HS-5 (cell line): ENCODE measurements at regions not wholly inside any gene's neighbourhood (a gene's known extent, or its start where the extent isn't known, plus 50 kb on each side); places are given as distances from the start of the nearest gene placed in this dataset.
A peak's percentile ranks its signal among the peaks of the same experiment; 100 is the strongest.

Experiments used
- DNase-seq: peaks from one replicate; pipeline ENCODE4 v3.0.0-alpha.2; 2012; ENCODE audit warnings: low read depth

DNA sequence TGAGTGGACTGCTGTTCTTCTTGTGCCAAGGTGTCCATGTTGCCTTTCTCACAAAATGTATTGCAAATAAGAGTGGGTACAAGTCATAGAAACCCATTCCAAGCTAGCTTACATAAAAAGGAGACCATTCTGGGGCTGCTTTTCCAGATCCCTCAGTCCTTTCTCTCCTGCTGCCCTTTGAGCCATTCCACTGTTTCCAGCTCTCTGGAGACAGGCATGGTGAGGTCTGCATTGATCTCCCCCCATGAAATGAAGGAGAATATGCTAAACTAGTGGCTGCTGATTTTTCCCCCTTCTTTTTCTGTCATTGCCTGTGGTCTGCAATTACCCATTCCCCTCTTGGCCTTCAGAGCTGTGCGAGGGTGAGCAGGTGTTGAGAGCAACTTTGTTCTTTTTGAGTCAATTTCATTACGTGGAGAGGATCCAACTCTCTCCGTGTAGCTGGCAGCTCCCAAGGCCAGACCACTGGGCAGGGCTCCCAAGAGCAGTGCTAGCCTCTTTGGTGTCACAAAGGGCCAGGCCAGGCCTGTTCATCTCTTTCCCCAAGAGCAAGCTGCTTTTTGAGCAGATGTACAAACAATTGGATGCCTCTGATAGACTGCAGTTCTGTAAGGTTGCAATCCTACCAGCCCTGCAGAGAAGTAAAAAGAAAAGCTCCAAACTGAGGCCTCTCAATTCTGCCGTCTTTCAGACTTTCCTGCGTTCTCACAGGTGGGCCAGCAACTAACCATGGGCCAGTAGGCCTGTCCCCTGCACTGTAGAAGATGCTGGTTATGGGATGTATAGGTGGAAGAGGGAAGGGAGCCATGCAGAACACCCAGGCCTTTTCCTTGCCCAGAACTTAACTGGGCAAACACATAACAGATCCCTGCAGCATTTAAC is 96.1 kb upstream of the ARMC2 start:
- no peak for DNase-seq

GRCh38 chr6:108752733-108753590 is 95.3 kb upstream of the ARMC2 start:
- no peak for DNase-seq

- no peak for DNase-seq
Observed at GRCh38 chr6:108755257-108756240, 92.7 kb upstream of the ARMC2 start.

- DNase-seq: no peak
Observed at GRCh38 chr6:108757357-108757756, 90.9 kb upstream of the ARMC2 start.

DNA sequence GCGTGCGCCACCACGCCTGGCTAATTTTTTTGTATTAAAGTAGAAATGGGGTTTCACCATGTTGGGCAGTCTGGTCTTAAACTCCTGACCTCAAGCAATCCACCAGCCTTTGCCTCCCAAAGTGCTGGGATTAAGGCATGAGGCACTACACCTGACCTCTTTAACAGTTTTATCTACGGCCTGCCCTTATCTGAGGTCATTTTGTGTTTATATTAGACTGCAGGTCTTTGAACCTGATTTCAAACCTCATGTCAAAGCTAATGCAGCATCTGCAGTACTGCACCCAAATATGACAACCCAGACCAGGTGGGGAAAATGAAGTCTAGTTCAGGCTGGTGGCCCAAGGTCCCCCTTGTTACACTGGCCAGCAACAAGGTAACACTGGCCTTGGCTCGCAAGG is 89.3 kb upstream of the ARMC2 start:
- no peak for DNase-seq

DNA sequence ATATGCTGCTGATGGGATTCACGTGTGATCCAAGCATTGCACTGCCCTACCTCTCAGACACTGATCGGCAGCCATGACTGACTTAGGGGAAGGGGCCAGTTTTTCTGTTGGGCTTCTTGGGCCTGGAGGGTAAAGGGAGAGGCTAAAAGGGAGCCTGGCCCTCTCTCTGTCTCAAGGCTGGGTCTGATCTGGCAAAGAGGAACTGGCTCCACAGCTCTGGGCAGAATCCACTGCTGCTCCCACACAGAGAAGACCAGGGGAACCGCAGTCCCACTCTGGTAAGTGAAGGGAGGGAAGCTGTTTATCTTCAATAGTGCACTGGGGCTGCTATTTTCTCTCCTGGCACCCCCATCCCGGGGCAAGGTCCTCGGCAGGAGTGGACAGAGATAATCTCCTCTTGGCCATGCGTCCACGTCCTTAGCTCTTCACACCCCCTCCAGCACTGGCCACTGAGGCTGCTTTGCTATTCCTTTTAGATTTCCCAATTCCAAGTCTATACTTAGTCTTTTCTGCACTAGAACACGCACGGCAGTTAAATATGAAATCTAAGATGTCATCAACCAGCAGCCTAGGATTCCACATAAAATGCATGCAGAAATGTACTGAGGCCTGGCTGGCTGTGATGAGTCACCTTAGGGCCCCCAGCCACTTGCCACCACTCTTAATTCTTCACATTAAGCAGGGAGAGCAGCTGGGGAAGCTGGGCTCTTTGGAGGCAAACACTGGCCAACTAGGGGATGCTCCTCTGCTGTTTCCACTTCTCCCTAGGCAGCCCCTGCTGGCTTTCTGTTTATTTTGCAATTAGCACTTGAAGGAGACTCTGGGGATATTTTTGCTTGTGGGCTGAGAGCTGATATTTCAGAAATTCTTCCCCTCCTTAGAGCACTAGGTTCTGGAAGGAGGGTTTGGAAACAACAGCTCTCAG is 87.8 kb upstream of the ARMC2 start:
- no peak for DNase-seq

GRCh38 chr6:108762394-108762793 is 85.8 kb upstream of the ARMC2 start:
- no peak for DNase-seq

GRCh38 chr6:108763931-108764579 is 84.2 kb upstream of the ARMC2 start:
- no peak for DNase-seq

DNA sequence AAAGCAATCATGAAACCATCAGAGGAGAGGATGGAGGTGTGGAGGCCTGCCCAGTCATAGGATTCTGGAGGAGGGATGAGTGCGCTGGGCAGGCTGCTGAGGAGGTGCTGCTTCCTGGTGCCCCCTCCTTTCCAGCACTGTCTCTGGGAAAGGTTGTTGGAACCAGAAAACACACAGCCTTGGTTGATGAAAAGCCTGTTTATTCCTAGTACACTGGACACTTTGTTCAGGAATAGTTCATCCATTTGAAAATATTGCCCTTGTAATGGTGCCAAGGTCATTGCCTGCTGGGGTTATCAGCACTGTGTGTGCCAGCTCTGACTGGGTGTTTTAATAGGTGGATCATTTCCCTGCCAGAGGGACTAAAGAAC is 83.7 kb upstream of the ARMC2 start:
- DNase-seq: no peak

DNA sequence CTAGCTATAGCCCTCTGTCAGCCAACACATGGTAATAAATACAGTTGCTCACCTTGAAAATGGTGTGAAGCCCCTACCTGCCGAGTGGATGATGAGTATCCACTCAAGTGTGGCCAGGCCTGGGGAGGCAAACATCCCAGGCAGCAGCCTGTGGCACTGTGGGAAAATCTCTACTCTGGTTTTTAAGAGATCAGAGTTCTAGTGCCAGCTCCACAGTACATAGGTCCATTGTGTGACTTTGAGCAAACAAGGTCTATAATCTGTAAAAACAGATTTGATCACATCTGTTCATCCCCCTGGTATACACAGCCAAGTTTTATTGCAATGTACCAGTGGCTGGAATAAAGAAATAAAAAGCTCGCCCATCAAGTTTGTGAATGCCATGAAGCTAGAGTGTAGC is 82.7 kb upstream of the ARMC2 start:
- no peak for DNase-seq

- no peak for DNase-seq
Observed at GRCh38 chr6:108766419-108766818, 81.8 kb upstream of the ARMC2 start.

DNA sequence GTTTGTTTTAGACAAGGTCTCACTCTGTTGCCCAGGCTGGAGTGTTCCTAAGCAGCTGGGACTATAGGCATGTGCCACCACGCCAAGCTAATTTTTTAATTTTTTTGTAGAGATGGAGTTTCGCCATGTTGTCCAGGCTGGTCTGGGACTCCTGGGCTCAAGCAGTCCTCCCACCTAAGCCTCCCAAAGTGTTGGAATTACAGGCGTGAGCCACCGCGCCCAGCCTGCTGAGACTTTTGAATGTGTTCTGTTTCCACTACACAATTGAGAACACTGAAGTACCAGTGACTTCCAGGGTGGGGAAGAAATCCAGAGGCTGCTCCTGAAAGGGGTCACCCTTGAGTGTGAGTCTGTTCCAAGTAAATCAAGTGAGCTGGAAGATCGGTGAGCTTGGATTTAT is 81.3 kb upstream of the ARMC2 start:
- DNase-seq: no peak

GRCh38 chr6:108767418-108768165 is 80.6 kb upstream of the ARMC2 start:
- DNase-seq: no peak

DNA sequence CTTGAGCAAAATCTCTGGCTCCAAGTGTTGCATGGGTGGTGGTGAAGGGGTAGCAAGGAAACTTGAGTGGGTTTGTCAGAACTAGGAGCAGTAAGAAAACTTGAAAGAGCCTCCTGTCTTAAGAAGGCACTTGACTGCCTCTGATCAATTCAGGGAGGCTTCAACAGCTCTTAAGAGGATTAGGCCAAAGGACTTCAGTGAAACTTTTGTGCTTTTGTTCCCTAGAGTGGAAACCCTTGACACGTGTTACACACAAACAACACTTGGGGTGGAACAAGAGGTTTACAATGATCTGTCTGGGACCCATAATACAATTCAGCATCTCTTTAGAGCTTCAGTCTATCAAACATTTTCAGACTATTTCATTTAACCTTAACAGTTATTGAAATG is 80.1 kb upstream of the ARMC2 start:
- DNase-seq: no peak

GRCh38 chr6:108768792-108769524 is 79.3 kb upstream of the ARMC2 start:
- no peak for DNase-seq

DNA sequence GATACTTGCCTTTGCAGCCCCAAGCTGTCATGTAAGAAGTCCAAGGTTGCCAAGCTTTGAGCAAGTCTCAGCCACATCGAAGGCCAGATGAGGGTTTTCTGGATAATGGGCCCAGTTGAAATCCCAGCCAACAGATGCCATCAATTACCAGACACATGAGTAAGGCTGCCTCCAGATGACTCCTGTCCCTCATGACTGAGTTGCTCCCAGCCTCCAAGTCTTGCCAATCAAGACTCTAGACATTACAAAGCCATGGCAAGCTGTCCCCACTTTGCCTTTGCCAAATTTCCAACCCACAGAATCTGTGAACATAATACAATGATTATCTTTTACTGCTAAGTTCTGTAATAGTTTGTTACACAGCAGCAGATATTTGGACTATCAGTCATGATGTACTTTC is 76.8 kb upstream of the ARMC2 start:
- DNase-seq: no peak

DNA sequence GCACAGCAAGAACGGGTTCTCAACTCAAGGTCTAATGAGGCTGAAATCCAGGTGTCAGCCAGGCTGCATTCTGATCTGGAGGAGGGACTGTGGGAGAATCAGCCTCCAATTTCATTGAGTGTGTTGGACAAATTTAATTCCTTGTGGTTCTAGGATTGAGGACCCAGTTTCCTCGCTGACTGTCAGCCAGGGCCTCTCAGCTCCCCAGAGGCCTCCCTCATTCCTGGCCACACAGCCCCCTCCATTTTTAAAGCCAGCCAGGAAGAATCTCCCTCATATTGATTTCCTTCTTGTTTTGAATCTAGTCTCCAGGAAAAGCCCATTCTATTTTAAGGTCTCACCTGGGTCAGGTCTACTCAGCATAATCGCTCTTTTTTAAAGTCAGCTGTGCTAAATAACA is 73.7 kb upstream of the ARMC2 start:
- DNase-seq: no peak

GRCh38 chr6:108777536-108777935 is 70.7 kb upstream of the ARMC2 start:
- peak; percentile 38 for DNase-seq
